ENCODE measurements at regions not wholly inside any gene's neighbourhood (a gene's known extent, or its start where the extent isn't known, plus 50 kb on each side); places are given as distances from the start of the nearest gene placed in this dataset.
"Not testable (repeated sequence)": the region's sequence is repeated elsewhere in the genome, so short reads cannot be mapped to it uniquely, and the experiment has no call there.

DNA sequence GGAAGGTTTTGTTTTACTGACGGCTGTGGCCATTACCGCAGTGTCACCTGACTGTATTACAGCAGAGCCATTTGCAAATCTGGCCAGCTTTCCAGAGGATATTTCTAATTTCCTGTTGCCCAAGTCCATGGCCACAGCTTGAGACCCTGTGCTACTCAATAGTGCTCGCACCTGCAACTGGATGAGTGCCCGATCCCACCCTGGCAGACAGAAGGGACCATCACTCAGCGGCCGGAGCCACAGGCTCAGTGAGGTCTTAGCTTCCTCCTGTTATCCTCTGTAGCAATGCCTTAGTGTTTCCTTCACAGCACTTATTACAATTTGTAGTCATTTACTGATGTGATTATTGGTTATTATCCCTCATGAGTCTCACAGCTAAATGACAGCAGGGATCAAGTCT lies 184.8 kb downstream of the LRRN1 start:
- no peaks in the 10 kb centered on the region for H3K9me3 ChIP-seq (ENCODE audit: control insufficient read depth, insufficient read depth, low read depth, low read length)
- H3K27me3 ChIP-seq (ENCODE audit: control insufficient read depth, insufficient read depth, low read length): no peaks in the 10 kb centered on the region
- no peaks in the 10 kb centered on the region for H3K36me3 ChIP-seq (ENCODE audit: control insufficient read depth, insufficient read depth, low read length)
- H3K9ac ChIP-seq (ENCODE audit: low read length): no peak overlapping the region
- no peak overlapping the region for H3K27ac ChIP-seq (ENCODE audit: low read depth, low read length)
- no peaks in the 10 kb centered on the region for H3K4me1 ChIP-seq (ENCODE audit: control insufficient read depth, insufficient read depth, low read length)
- H3K4me3 ChIP-seq (ENCODE audit: low read depth, low read length): no peak overlapping the region

DNA sequence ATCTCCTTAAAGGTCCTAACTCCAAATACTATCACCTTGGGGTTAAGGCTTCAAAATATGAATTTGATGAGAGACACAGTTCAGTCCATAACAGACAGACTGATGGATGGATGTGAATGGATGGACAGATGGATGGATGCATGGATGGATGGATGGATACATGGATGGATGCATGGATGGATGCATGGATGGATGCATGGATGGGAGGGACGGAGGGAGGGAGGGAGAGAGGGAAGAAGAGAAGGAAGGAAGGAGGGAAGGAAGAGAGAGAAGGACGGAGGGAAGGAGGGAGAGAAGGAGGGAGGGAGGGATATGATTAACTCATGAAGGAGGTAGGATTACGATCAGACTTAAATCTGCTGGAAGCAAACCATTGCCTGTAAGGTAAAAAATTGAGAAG lies 192.4 kb downstream of the LRRN1 start:
- H3K36me3 ChIP-seq (ENCODE audit: control insufficient read depth, insufficient read depth, low read length): no peaks in the 10 kb centered on the region
- no peaks in the 10 kb centered on the region for H3K9me3 ChIP-seq (ENCODE audit: control insufficient read depth, insufficient read depth, low read depth, low read length)
- no peak overlapping the region for H3K27ac ChIP-seq (ENCODE audit: low read depth, low read length)
- H3K27me3 ChIP-seq (ENCODE audit: control insufficient read depth, insufficient read depth, low read length): no peaks in the 10 kb centered on the region
- no peaks in the 10 kb centered on the region for H3K4me1 ChIP-seq (ENCODE audit: control insufficient read depth, insufficient read depth, low read length)
- no peak overlapping the region for H3K4me3 ChIP-seq (ENCODE audit: low read depth, low read length)
- H3K9ac ChIP-seq (ENCODE audit: low read length): no peak overlapping the region

DNA sequence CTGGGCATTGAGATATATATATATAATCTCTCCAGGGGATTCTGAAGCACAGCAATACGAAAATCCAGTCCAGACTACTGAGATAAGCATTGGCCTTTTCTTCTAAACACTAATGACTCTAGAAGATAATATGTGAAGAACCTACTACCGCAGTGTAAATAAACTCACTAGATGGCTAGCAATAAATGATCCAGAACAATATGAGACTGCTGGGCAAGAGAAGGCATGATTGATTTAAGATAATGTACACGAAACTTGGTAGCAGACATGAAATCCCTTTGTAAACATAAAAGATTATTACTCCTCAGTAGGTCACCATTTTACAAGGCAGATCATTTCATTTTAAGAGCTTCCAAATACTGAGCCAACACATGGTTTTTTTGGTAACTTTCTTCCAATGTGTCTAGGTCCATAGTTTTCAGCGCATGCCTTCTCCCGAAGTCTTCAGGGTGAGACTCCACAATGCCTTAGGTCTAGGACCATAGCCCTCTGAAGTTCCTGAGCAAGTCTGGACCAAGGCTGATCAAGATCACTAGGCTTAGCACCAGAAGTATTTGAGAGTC lies 193.2 kb downstream of the LRRN1 start:
- no peak overlapping the region for H3K9ac ChIP-seq (ENCODE audit: low read length)
- no peaks in the 10 kb centered on the region for H3K4me1 ChIP-seq (ENCODE audit: control insufficient read depth, insufficient read depth, low read length)
- H3K27ac ChIP-seq (ENCODE audit: low read depth, low read length): no peak overlapping the region
- no peaks in the 10 kb centered on the region for H3K9me3 ChIP-seq (ENCODE audit: control insufficient read depth, insufficient read depth, low read depth, low read length)
- no peaks in the 10 kb centered on the region for H3K27me3 ChIP-seq (ENCODE audit: control insufficient read depth, insufficient read depth, low read length)
- no peak overlapping the region for H3K4me3 ChIP-seq (ENCODE audit: low read depth, low read length)
- no peaks in the 10 kb centered on the region for H3K36me3 ChIP-seq (ENCODE audit: control insufficient read depth, insufficient read depth, low read length)

DNA sequence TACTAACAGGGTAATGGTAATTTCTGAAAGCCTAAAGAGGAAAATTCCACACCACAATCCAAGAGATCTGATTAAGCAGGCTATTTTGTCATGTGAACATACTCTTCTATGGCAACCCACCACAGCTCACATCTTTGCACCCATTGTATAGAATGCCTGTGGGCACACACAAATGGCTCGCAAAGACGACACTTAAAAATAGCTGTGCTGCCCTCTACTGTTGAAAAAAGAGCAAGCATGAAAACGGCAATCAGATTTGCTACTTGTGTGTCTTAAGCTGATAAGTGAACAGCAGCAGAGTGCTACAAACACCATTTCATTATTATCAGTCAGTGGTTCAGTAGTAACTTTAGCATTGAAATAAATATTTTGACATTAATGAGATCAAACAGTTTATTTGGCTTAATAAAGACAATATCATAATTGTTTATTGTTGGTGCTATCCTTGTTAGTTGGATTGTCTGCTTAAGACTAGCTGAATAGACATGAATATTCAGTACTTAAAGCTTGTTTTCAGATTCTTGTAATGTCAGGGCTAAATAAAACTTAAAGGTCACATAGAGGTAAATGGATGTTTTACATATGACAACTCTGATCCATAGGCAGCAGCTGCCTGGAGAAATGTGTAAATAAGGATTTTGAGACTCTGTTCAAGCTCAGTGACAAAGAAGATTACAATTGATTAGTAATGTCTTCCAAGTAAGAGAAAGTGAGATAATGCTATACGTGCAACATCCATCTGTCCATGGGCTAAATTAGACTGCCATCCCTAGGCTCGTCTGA lies 199.1 kb downstream of the LRRN1 start:
- Histone ChIP-seq H3K4me3 (ENCODE audit: low read depth, low read length) (no peak overlapping the region), H3K27me3 (ENCODE audit: control insufficient read depth, insufficient read depth, low read length) (no peaks in the 10 kb centered on the region), H3K9ac (ENCODE audit: low read length) (no peak overlapping the region), H3K4me1 (ENCODE audit: control insufficient read depth, insufficient read depth, low read length) (no peaks in the 10 kb centered on the region), H3K9me3 (ENCODE audit: control insufficient read depth, insufficient read depth, low read depth, low read length) (no peaks in the 10 kb centered on the region), H3K27ac (ENCODE audit: low read depth, low read length) (no peak overlapping the region), H3K36me3 (ENCODE audit: control insufficient read depth, insufficient read depth, low read length) (no peaks in the 10 kb centered on the region)

- not testable (repeated sequence) for H3K36me3 ChIP-seq (ENCODE audit: control insufficient read depth, insufficient read depth, low read length); H3K9me3 ChIP-seq (ENCODE audit: control insufficient read depth, insufficient read depth, low read depth, low read length); H3K27me3 ChIP-seq (ENCODE audit: control insufficient read depth, insufficient read depth, low read length); H3K4me1 ChIP-seq (ENCODE audit: control insufficient read depth, insufficient read depth, low read length); H3K27ac ChIP-seq (ENCODE audit: low read depth, low read length); H3K9ac ChIP-seq (ENCODE audit: low read length); H3K4me3 ChIP-seq (ENCODE audit: low read depth, low read length)
Observed at GRCh38 chr3:3999340-3999739, 200.1 kb downstream of the LRRN1 start.

GRCh38 chr3:4001976-4002375 lies 202.7 kb downstream of the LRRN1 start:
- Histone ChIP-seq H3K27me3 (ENCODE audit: control insufficient read depth, insufficient read depth, low read length) (no peaks in the 10 kb centered on the region), H3K4me1 (ENCODE audit: control insufficient read depth, insufficient read depth, low read length) (no peaks in the 10 kb centered on the region), H3K36me3 (ENCODE audit: control insufficient read depth, insufficient read depth, low read length) (no peaks in the 10 kb centered on the region), H3K27ac (ENCODE audit: low read depth, low read length) (no peak overlapping the region), H3K9ac (ENCODE audit: low read length) (no peak overlapping the region), H3K9me3 (ENCODE audit: control insufficient read depth, insufficient read depth, low read depth, low read length) (no peaks in the 10 kb centered on the region), H3K4me3 (ENCODE audit: low read depth, low read length) (no peak overlapping the region)

DNA sequence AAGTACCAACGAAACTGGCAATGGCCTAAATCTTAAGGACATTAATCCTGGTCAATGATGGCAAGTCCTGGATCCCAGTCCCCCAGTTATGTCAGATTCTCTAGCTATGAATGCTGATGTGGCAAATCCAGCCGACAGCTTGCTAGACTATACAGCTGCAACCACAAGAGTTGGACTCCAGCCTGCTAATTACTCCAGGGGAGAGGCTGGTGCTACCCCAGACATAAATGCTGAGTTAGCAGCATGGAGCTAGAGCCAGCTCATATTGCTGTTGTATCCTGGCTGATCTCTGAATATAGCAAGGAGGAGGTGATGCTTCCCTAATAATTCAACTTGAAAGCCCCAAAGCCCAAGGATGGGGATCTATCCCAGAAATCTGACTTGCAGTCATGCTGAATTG lies 207.1 kb downstream of the LRRN1 start:
- H3K4me3 ChIP-seq (ENCODE audit: low read depth, low read length): no peak overlapping the region
- H3K9me3 ChIP-seq (ENCODE audit: control insufficient read depth, insufficient read depth, low read depth, low read length): no peaks in the 10 kb centered on the region
- no peaks in the 10 kb centered on the region for H3K27me3 ChIP-seq (ENCODE audit: control insufficient read depth, insufficient read depth, low read length)
- no peak overlapping the region for H3K9ac ChIP-seq (ENCODE audit: low read length)
- H3K27ac ChIP-seq (ENCODE audit: low read depth, low read length): no peak overlapping the region
- no peaks in the 10 kb centered on the region for H3K4me1 ChIP-seq (ENCODE audit: control insufficient read depth, insufficient read depth, low read length)
- H3K36me3 ChIP-seq (ENCODE audit: control insufficient read depth, insufficient read depth, low read length): no peaks in the 10 kb centered on the region

- Histone ChIP-seq H3K9me3 (ENCODE audit: control insufficient read depth, insufficient read depth, low read depth, low read length) (peaks cover 7% of the 10 kb centered on the region; the same call in 1 of the 2 replicates), H3K36me3 (ENCODE audit: control insufficient read depth, insufficient read depth, low read length) (no peaks in the 10 kb centered on the region), H3K4me3 (ENCODE audit: low read depth, low read length) (no peak overlapping the region), H3K27me3 (ENCODE audit: control insufficient read depth, insufficient read depth, low read length) (no peaks in the 10 kb centered on the region), H3K4me1 (ENCODE audit: control insufficient read depth, insufficient read depth, low read length) (no peaks in the 10 kb centered on the region), H3K9ac (ENCODE audit: low read length) (no peak overlapping the region), H3K27ac (ENCODE audit: low read depth, low read length) (no peak overlapping the region)
Observed at GRCh38 chr3:4008205-4008604, 209.0 kb downstream of the LRRN1 start.

DNA sequence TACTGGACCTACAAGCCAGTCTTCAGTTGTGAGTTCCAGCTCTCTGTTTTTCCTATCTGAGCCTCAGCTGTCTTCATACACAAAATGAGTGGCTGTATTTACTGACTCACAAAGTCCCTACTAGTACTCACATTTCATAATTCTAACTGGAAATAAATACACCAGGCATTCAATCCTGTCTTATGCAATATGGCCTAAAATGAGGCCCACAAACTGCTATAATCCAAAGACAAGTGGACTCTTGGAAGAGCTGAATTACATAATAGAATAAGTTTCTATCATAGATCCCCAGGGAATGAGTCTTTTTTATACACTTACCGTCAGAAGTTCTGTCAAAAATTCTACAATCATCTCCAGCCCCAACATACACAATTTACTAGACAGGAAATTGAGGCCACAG lies 211.9 kb downstream of the LRRN1 start:
- Histone ChIP-seq H3K4me3 (ENCODE audit: low read depth, low read length) (no peak overlapping the region), H3K36me3 (ENCODE audit: control insufficient read depth, insufficient read depth, low read length) (no peaks in the 10 kb centered on the region), H3K27me3 (ENCODE audit: control insufficient read depth, insufficient read depth, low read length) (no peaks in the 10 kb centered on the region), H3K4me1 (ENCODE audit: control insufficient read depth, insufficient read depth, low read length) (no peaks in the 10 kb centered on the region), H3K9me3 (ENCODE audit: control insufficient read depth, insufficient read depth, low read depth, low read length) (peaks cover 7% of the 10 kb centered on the region; the same call in 1 of the 2 replicates), H3K27ac (ENCODE audit: low read depth, low read length) (no peak overlapping the region), H3K9ac (ENCODE audit: low read length) (no peak overlapping the region)

GRCh38 chr3:4015426-4015825 lies 216.2 kb downstream of the LRRN1 start:
- H3K4me3 ChIP-seq (ENCODE audit: low read depth, low read length): no peak overlapping the region
- H3K9me3 ChIP-seq (ENCODE audit: control insufficient read depth, insufficient read depth, low read depth, low read length): peaks cover 7% of the 10 kb centered on the region; the same call in 1 of the 2 replicates
- no peaks in the 10 kb centered on the region for H3K36me3 ChIP-seq (ENCODE audit: control insufficient read depth, insufficient read depth, low read length)
- no peaks in the 10 kb centered on the region for H3K4me1 ChIP-seq (ENCODE audit: control insufficient read depth, insufficient read depth, low read length)
- no peaks in the 10 kb centered on the region for H3K27me3 ChIP-seq (ENCODE audit: control insufficient read depth, insufficient read depth, low read length)
- H3K27ac ChIP-seq (ENCODE audit: low read depth, low read length): no peak overlapping the region
- H3K9ac ChIP-seq (ENCODE audit: low read length): no peak overlapping the region

- Histone ChIP-seq H3K27ac (ENCODE audit: low read depth, low read length) (no peak overlapping the region), H3K4me3 (ENCODE audit: low read depth, low read length) (no peak overlapping the region), H3K27me3 (ENCODE audit: control insufficient read depth, insufficient read depth, low read length) (0 out of 2 replicates have a peak, but pooled peaks cover 1% of the 10 kb centered on the region), H3K4me1 (ENCODE audit: control insufficient read depth, insufficient read depth, low read length) (no peaks in the 10 kb centered on the region), H3K9me3 (ENCODE audit: control insufficient read depth, insufficient read depth, low read depth, low read length) (no peaks in the 10 kb centered on the region; the same call in 1 of the 2 replicates), H3K9ac (ENCODE audit: low read length) (no peak overlapping the region), H3K36me3 (ENCODE audit: control insufficient read depth, insufficient read depth, low read length) (no peaks in the 10 kb centered on the region)
Observed at GRCh38 chr3:4019501-4019900, 220.3 kb downstream of the LRRN1 start.
